ENCODE measurements at regions not wholly inside any gene's neighbourhood (a gene's known extent, or its start where the extent isn't known, plus 50 kb on each side); places are given as distances from the start of the nearest gene placed in this dataset.

- Mint-ChIP-seq H3K9me3 (ENCODE audit: unreplicated experiment) (peaks cover 1% of the 10 kb centered on the region), H3K27ac (ENCODE audit: unreplicated experiment) (no peak overlapping the region), H3K4me1 (ENCODE audit: low read depth, unreplicated experiment) (no peaks in the 10 kb centered on the region), H3K4me3 (ENCODE audit: unreplicated experiment) (no peak overlapping the region), H3K27me3 (ENCODE audit: low read depth, unreplicated experiment) (peaks cover 76% of the 10 kb centered on the region), H3K36me3 (ENCODE audit: low read depth, unreplicated experiment) (no peaks in the 10 kb centered on the region)
- Histone ChIP-seq H3K27me3 (ENCODE audit: insufficient read depth, low read length) (peaks cover 32% of the 10 kb centered on the region), H3K27ac (ENCODE audit: low read depth, low read length) (no peak overlapping the region), H4K20me1 (ENCODE audit: insufficient read depth, low read length) (no peaks in the 10 kb centered on the region), H3K9ac (ENCODE audit: low read length) (no peak overlapping the region), H3K79me2 (ENCODE audit: insufficient read depth, low read length) (no peaks in the 10 kb centered on the region), H3K4me1 (ENCODE audit: insufficient read depth, low read length) (no peaks in the 10 kb centered on the region), H2AFZ (ENCODE audit: low read depth, low read length) (no peak overlapping the region), H3K4me3 (ENCODE audit: insufficient read depth, low read depth, low read length) (no peak overlapping the region), H3K4me2 (ENCODE audit: low read length) (no peak overlapping the region), H3K36me3 (ENCODE audit: insufficient read depth, low read length) (no peaks in the 10 kb centered on the region), H3K9me3 (ENCODE audit: insufficient read depth, low read depth, low read length) (no peaks in the 10 kb centered on the region)
- FAIRE-seq (no peak), DNase-seq (ENCODE audit: low read depth) (no peak)
- TF ChIP-seq CTCF (IDR thresholded peaks at IDR 0.05; ENCODE audit: insufficient read depth, low read depth, low read length) = no peak
- TF ChIP-seq EZH2 (IDR thresholded peaks at IDR 0.05; ENCODE audit: insufficient read depth, low read length) = no peak
These were observed 618.8 kb downstream of the MATN1 start for GRCh38 chr1:30104551-30104950.

GRCh38 chr1:30103708-30104411 lies 619.5 kb downstream of the MATN1 start:
- no peak for DNase-seq (ENCODE audit: low read depth)

More at GRCh38 chr1:30103708-30104411, 619.5 kb downstream of the MATN1 start:
- TF ChIP-seq CTCF (IDR thresholded peaks at IDR 0.05; ENCODE audit: insufficient read depth, low read depth, low read length) = no peak
- no peak for TF ChIP-seq EZH2 (IDR thresholded peaks at IDR 0.05; ENCODE audit: insufficient read depth, low read length)
- H3K27me3 ChIP-seq (ENCODE audit: insufficient read depth, low read length) = peaks cover 27% of the 10 kb centered on the region
- no peak overlapping the region for H2AFZ ChIP-seq (ENCODE audit: low read depth, low read length)
- no peaks in the 10 kb centered on the region for H3K9me3 ChIP-seq (ENCODE audit: insufficient read depth, low read depth, low read length)
- Mint-ChIP-seq H3K27me3 (ENCODE audit: low read depth, unreplicated experiment) (peaks cover 78% of the 10 kb centered on the region), H3K36me3 (ENCODE audit: low read depth, unreplicated experiment) (no peaks in the 10 kb centered on the region), H3K9me3 (ENCODE audit: unreplicated experiment) (peaks cover 1% of the 10 kb centered on the region), H3K4me1 (ENCODE audit: low read depth, unreplicated experiment) (no peaks in the 10 kb centered on the region), H3K27ac (ENCODE audit: unreplicated experiment) (no peak overlapping the region), H3K4me3 (ENCODE audit: unreplicated experiment) (no peak overlapping the region)
- H3K36me3 ChIP-seq (ENCODE audit: insufficient read depth, low read length) = no peaks in the 10 kb centered on the region
- no peaks in the 10 kb centered on the region for H4K20me1 ChIP-seq (ENCODE audit: insufficient read depth, low read length)
- H3K4me2 ChIP-seq (ENCODE audit: low read length) = no peak overlapping the region
- H3K79me2 ChIP-seq (ENCODE audit: insufficient read depth, low read length) = no peaks in the 10 kb centered on the region
- no peaks in the 10 kb centered on the region for H3K4me1 ChIP-seq (ENCODE audit: insufficient read depth, low read length)
- H3K4me3 ChIP-seq (ENCODE audit: insufficient read depth, low read depth, low read length) = no peak overlapping the region
- no peak overlapping the region for H3K27ac ChIP-seq (ENCODE audit: low read depth, low read length)
- H3K9ac ChIP-seq (ENCODE audit: low read length) = no peak overlapping the region
- no peak for FAIRE-seq
